ENCODE measurements at regions not wholly inside any gene's neighbourhood (a gene's known extent, or its start where the extent isn't known, plus 50 kb on each side); places are given as distances from the start of the nearest gene placed in this dataset.

DNA sequence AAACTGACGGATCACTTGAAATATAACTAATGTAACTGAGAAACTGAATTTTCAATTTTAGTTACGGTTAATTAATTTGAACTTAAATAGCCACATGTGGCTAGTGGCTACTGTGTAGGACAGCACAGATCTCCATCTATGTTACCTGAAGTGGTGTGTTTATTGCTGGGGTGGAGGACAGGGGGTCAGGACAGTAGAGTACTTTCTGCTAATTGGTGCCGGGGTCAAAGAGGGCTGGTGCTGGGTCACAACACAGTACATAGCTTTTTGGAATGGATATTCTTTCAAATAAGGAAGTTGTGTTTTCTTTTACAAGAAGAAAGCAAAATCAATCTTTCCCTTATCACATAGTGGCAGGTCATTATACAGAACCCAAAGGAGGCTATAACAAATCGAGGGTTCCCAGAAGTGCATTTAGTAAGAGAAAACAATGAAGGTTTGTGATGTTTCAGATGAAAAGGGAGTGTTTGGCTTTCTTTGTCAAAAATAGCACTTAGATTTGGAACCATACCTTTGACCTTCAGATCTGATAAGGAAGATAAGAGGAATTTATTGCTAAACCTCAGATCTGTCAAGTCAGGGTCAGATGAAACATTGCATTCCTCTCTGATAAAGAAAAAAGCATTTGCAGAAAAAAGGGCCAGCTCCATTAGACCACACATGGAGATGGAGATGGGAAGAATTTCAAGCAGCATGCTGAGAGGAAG, 384.5 kb downstream of the AASDHPPT start:
- in situ Hi-C loops (cut with MboI; ENCODE audit: low sequenced_read_pairs), result no loop called here
- H3K4me1 ChIP-seq, result no peaks in the 10 kb centered on the region
- no peaks in the 10 kb centered on the region for H3K27me3 ChIP-seq (ENCODE audit: low read depth)
- no peak overlapping the region for H3K4me3 ChIP-seq
- H3K9me3 ChIP-seq, result no peaks in the 10 kb centered on the region
- H3K36me3 ChIP-seq (replicated peaks), result no peaks in the 10 kb centered on the region
- DNase-seq (ENCODE audit: low spot score in 2 of 2), result no peak

DNA sequence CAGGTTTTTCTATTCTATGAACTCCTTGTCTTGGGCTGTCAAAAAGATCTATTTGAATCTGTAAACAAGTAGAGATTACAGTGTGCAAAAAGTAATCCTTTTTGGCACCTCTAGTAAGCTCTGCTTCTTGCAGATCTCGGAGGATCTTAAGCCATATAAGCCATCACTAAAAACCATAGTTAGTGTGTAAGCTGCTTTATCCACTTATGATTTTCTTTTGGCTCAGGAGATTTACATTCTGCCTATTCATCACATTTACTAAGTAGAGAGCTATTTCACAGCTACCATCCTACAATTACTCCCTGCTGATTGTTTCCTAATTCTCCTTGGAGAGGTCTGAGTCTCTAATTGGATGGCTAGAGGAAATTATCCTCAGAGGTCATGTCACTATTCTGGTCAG, 385.7 kb downstream of the AASDHPPT start:
- no peak for DNase-seq (ENCODE audit: low spot score in 2 of 2)
- Histone ChIP-seq H3K36me3 (replicated peaks) (no peaks in the 10 kb centered on the region), H3K9me3 (no peaks in the 10 kb centered on the region), H3K4me3 (no peak overlapping the region), H3K4me1 (no peaks in the 10 kb centered on the region), H3K27me3 (ENCODE audit: low read depth) (no peaks in the 10 kb centered on the region)
- in situ Hi-C loops (cut with MboI; ENCODE audit: low sequenced_read_pairs), result no loop called here

DNA sequence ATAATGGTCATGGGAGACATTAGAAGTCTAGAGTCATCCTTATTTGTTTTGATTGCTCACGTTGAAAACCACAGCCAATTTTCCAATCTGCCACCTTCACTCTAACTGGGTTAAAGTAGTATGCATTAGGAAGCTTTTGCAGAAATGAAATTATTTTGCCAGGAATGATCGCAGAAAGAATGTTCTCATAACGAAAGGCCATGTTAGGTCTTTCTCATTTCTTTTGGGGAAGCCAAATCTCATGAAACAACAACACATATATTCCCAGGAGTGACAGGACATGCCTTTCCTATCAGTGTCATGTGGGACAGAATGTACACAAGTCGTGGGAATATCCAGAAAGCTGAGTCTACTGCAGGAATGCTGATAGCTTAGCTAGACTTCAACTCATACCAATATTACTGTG, 386.3 kb downstream of the AASDHPPT start:
- in situ Hi-C loops (cut with MboI; ENCODE audit: low sequenced_read_pairs), result no loop called here
- no peaks in the 10 kb centered on the region for H3K4me1 ChIP-seq

DNA sequence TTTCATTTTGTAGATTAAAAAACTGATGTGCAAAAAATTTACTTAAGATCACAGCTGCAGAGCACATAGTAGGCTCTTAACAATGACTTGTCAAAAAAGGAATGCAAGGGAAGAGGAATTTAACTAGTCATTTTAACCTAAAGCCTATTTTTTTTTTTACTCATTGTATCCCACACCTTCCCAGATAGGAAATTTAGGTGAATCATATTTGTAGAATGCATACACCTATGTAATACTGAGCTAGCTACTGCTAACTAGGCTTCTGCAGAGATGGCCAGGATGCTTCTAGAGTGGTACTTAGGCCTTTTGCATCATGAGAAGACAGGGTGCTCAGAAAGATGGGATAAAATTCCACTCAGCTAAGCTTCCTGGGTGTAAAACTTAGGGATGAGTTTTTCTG, 387.3 kb downstream of the AASDHPPT start:
- in situ Hi-C loops (cut with MboI; ENCODE audit: low sequenced_read_pairs), result no loop called here
- H3K4me3 ChIP-seq, result no peak overlapping the region
- DNase-seq (ENCODE audit: low spot score in 2 of 2), result no peak
- H3K4me1 ChIP-seq, result no peaks in the 10 kb centered on the region
- no peaks in the 10 kb centered on the region for H3K9me3 ChIP-seq
- no peaks in the 10 kb centered on the region for H3K36me3 ChIP-seq (replicated peaks)
- H3K27me3 ChIP-seq (ENCODE audit: low read depth), result no peaks in the 10 kb centered on the region

More for the DNA sequence above, 386.3 kb downstream of the AASDHPPT start:
- H3K9me3 ChIP-seq, result no peaks in the 10 kb centered on the region
- H3K4me3 ChIP-seq, result no peak overlapping the region
- H3K27me3 ChIP-seq (ENCODE audit: low read depth), result no peaks in the 10 kb centered on the region
- DNase-seq (ENCODE audit: low spot score in 2 of 2), result no peak
- H3K36me3 ChIP-seq (replicated peaks), result no peaks in the 10 kb centered on the region

DNA sequence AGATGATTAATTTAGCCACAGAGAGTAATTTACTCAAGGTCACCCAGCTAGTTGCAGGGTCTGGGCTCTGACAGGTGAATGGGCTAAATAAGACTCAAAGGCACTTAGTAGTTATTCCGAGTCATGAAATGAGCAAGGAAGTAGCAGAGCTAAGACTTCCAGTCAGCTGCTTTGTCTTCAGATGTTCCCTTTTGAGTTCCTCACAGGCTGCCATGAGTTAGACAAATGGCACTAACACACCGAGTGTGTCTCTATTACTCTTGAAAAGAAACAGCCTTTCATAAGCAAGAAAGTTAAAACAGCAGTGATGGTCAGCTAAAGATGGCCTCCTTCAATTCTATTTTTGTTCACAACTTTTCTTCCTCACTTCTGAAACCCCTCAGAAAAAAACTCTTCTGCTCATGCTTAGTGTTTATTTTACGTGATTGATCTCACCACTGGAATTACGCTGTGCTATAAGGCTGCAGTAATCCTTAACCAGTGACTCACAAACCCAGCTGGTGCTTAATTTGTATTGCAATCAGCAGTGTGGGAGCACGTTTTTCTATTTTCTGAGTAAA, 389.1 kb downstream of the AASDHPPT start:
- in situ Hi-C loops (cut with MboI; ENCODE audit: low sequenced_read_pairs), result no loop called here
- Histone ChIP-seq H3K27me3 (ENCODE audit: low read depth) (no peaks in the 10 kb centered on the region), H3K4me1 (no peaks in the 10 kb centered on the region), H3K4me3 (no peak overlapping the region), H3K9me3 (no peaks in the 10 kb centered on the region), H3K36me3 (replicated peaks) (no peaks in the 10 kb centered on the region)
- no peak for DNase-seq (ENCODE audit: low spot score in 2 of 2)

DNA sequence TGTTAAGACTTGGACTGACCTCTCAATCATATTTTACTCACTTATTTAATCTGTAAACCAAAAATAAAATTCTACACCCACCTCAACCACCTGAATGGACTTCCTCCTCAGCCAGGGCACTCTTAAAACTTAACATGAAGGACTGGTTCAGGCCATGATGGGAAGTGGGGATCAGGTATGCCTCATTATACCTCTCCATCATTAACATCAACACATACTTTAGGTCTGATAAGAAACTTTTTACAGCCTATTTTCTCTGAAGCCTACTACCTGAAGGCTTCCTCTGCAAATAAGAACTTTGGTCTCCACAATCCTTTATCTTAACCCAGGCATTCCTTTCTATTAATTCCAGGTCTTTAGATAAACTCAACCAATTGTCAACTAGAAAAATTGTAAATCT, 390.0 kb downstream of the AASDHPPT start:
- Histone ChIP-seq H3K36me3 (replicated peaks) (no peaks in the 10 kb centered on the region), H3K4me1 (no peaks in the 10 kb centered on the region), H3K9me3 (no peaks in the 10 kb centered on the region), H3K27me3 (ENCODE audit: low read depth) (no peaks in the 10 kb centered on the region), H3K4me3 (no peak overlapping the region)
- DNase-seq (ENCODE audit: low spot score in 2 of 2), result no peak
- in situ Hi-C loops (cut with MboI; ENCODE audit: low sequenced_read_pairs), result no loop called here

DNA sequence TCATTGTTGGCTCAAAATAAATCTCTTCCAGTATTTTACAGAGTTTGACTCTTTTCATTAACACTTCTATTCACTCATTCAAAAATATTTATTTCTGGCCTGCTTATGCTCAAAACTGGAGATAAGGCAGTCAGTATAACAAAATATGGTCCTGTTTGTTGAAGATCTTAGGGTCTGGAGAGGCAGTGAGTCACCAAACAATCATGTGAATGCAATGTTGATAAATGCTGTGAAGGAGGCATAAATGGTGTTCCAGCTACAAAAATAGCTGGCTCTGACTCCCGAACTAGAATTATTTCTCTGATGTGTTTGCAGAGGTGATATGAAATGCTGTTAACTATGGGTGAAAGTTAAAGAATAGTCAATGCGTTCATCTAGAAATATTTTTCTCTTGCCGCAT, 390.6 kb downstream of the AASDHPPT start:
- Histone ChIP-seq H3K4me1 (no peaks in the 10 kb centered on the region), H3K9me3 (no peaks in the 10 kb centered on the region), H3K36me3 (replicated peaks) (no peaks in the 10 kb centered on the region), H3K4me3 (no peak overlapping the region), H3K27me3 (ENCODE audit: low read depth) (no peaks in the 10 kb centered on the region)
- in situ Hi-C loops (cut with MboI; ENCODE audit: low sequenced_read_pairs), result no loop called here
- DNase-seq (ENCODE audit: low spot score in 2 of 2), result no peak

DNA sequence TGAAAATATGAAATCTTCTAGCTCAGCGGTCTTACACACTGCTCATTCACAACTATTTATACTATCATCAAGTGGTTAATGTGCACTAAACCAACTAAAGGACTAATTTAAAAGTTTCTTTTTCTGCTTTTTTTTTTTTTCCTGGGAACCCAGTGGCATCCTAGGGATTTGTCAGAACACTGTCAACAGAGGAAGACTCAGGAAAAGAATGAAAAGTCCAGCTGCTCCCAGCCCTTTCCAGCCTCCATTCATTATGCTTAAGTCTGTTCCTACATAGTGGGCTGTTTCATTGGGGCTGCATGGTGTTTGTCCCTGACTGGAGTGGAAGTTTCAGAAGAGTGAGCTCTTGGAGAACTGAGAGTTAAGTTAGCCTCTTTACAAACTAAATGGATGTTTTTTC, 391.1 kb downstream of the AASDHPPT start:
- Histone ChIP-seq H3K4me1 (no peaks in the 10 kb centered on the region), H3K27me3 (ENCODE audit: low read depth) (no peaks in the 10 kb centered on the region), H3K9me3 (no peaks in the 10 kb centered on the region), H3K36me3 (replicated peaks) (no peaks in the 10 kb centered on the region), H3K4me3 (no peak overlapping the region)
- DNase-seq (ENCODE audit: low spot score in 2 of 2), result no peak
- in situ Hi-C loops (cut with MboI; ENCODE audit: low sequenced_read_pairs), result no loop called here

DNA sequence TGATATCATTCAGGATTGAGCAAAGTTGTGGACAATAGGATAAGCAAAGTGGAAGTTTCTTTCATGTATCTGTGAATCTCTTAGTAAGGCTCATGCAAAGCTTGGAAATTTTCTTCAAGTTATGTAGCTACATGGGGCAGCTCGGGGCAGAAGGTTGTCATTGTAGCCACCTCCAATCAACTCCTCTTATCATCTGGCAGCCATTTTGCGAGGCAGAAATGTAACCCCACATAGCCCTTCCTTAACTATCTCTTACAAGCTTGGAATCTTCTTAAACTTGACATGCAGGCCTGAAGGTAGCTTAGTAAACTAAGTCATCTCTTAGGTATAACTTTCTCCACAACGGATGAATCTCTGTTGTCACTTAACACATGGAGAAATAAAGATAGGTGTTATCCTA, 392.8 kb downstream of the AASDHPPT start:
- H3K9me3 ChIP-seq, result no peaks in the 10 kb centered on the region
- no peaks in the 10 kb centered on the region for H3K4me1 ChIP-seq
- DNase-seq (ENCODE audit: low spot score in 2 of 2), result no peak
- in situ Hi-C loops (cut with MboI; ENCODE audit: low sequenced_read_pairs), result no loop called here
- no peaks in the 10 kb centered on the region for H3K36me3 ChIP-seq (replicated peaks)
- H3K4me3 ChIP-seq, result no peak overlapping the region
- no peaks in the 10 kb centered on the region for H3K27me3 ChIP-seq (ENCODE audit: low read depth)

DNA sequence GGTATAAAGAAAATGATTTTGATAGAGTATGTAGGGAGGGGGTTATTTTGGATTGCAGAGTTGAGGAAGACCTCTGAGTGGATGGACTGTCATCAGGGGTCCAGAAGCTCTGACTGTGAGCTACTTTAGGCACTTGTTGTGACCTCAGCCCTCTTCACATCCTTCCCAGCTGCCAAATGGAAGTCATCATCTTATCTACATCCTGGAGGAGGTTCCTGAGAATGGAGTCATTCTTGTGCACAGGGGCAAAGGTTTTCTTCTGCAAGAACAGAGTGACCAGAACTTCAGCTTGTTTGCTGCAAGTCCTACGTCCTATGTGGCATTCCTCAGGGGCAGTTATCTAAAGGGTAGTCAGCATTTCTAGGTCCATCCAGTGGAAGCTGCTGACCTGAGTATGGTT, 393.8 kb downstream of the AASDHPPT start:
- DNase-seq (ENCODE audit: low spot score in 2 of 2), result no peak
- in situ Hi-C loops (cut with MboI; ENCODE audit: low sequenced_read_pairs), result no loop called here
- Histone ChIP-seq H3K4me3 (no peak overlapping the region), H3K4me1 (no peaks in the 10 kb centered on the region), H3K36me3 (replicated peaks) (no peaks in the 10 kb centered on the region), H3K9me3 (no peaks in the 10 kb centered on the region), H3K27me3 (ENCODE audit: low read depth) (no peaks in the 10 kb centered on the region)

DNA sequence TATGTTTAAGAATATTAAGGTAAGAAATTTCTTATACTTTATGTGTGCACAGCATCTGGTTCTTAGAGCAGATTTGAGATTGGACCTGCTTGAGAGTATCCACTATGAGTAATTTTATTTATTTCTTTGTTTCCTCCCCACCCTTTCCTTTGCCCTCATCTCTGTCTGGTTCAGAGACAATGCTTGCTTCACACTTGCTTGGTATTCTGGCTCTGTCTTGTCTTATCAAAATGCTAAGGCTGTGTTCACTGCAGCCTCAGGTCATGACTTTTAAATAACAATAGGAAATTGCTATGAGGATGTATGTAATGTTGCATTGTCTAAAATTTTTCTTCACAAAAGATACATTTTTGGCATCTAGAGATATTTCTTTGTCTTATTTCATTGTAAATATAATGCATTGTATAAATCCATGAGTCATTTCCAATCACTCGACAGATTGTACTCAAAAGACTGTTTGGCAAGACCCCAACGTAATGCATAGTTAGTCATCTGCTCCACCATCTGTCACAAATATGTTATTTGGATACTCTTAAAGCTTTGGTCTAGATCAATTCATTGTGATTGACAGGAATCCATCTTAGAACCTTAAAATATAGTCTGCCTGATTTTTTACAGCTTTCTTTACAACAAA, 395.7 kb downstream of the AASDHPPT start:
- H3K9me3 ChIP-seq, result no peaks in the 10 kb centered on the region
- no peaks in the 10 kb centered on the region for H3K4me1 ChIP-seq
- H3K27me3 ChIP-seq (ENCODE audit: low read depth), result no peaks in the 10 kb centered on the region
- H3K4me3 ChIP-seq, result no peak overlapping the region
- H3K36me3 ChIP-seq (replicated peaks), result no peaks in the 10 kb centered on the region
- in situ Hi-C loops (cut with MboI; ENCODE audit: low sequenced_read_pairs), result no loop called here
- no peak for DNase-seq (ENCODE audit: low spot score in 2 of 2)

DNA sequence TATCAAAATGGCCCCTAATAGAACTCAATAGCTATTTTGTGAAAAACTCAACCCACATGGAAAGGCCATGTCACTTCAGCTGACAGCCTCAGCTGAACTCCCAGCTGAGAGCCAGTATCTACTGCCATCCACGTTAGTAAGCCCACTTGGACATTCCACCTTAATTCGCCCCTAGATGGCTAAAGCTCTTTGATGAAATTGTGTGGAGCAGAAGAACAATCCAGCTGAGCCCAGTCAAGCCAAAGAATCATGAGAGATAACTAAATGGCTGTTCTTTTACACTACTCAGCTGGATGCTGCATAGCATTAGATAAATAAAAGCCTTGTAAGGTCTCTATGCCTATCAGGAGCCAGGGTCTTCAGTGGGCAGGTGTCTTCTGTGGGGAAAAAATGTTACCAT, 396.8 kb downstream of the AASDHPPT start:
- in situ Hi-C loops (cut with MboI; ENCODE audit: low sequenced_read_pairs), result no loop called here

DNA sequence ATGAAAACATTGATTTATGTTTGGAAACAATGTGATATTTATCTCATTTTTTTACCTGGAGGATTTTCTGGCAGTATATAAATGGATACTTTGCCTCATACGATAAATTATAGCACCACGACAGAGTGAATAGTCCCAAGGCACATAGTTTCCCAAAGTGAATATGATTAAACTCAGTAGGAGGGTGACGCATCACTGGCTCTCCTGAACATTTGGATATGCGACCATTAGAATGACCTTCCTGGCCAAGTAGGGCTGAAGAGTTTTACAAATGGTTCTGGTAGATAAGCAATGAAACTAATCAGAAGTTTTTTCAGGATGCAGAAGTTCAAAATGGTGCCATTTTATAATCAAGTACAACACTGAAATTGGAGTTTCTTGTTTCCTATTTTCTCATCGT, 397.7 kb downstream of the AASDHPPT start:
- Histone ChIP-seq H3K9me3 (no peaks in the 10 kb centered on the region), H3K36me3 (replicated peaks) (no peaks in the 10 kb centered on the region), H3K4me3 (no peak overlapping the region), H3K27me3 (ENCODE audit: low read depth) (no peaks in the 10 kb centered on the region), H3K4me1 (no peaks in the 10 kb centered on the region)
- in situ Hi-C loops (cut with MboI; ENCODE audit: low sequenced_read_pairs), result no loop called here
- no peak for DNase-seq (ENCODE audit: low spot score in 2 of 2)

More for the DNA sequence above, 396.8 kb downstream of the AASDHPPT start:
- DNase-seq (ENCODE audit: low spot score in 2 of 2), result no peak
- Histone ChIP-seq H3K9me3 (no peaks in the 10 kb centered on the region), H3K4me1 (no peaks in the 10 kb centered on the region), H3K27me3 (ENCODE audit: low read depth) (no peaks in the 10 kb centered on the region), H3K36me3 (replicated peaks) (no peaks in the 10 kb centered on the region), H3K4me3 (no peak overlapping the region)

DNA sequence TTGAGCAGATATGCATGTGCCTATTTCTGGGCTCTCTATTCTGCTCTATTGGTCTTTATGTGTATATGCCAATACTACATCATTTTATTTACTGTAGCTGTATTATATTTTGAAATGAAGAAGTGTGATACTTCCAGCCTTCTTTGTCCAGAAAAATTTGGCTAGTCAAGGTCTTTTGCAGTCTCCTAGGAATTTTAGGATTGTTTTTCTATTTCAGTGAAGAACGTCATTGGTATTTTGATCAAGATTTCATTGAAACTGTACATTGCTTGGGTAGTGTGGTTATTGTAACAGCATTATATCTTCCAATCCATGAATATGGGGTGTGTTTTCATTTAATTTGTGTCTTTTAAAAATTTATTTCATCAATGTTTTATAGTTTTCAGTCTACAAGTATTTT, 400.3 kb downstream of the AASDHPPT start:
- H3K36me3 ChIP-seq (replicated peaks), result no peaks in the 10 kb centered on the region
- H3K4me3 ChIP-seq, result no peak overlapping the region
- no peaks in the 10 kb centered on the region for H3K4me1 ChIP-seq
- no peaks in the 10 kb centered on the region for H3K27me3 ChIP-seq (ENCODE audit: low read depth)
- in situ Hi-C loops (cut with MboI; ENCODE audit: low sequenced_read_pairs), result no loop called here
- DNase-seq (ENCODE audit: low spot score in 2 of 2), result no peak
- H3K9me3 ChIP-seq, result no peaks in the 10 kb centered on the region

All from HAP-1 (cell line).